Mucosa of gallbladder (tissue), 1 donor: ENCODE measurements at regions not wholly inside any gene's neighbourhood (a gene's known extent, or its start where the extent isn't known, plus 50 kb on each side); places are given as distances from the start of the nearest gene placed in this dataset.

ENCODE experiments used
- DNase-seq: peaks from one replicate; pipeline ENCODE4 v3.0.0-alpha.2; 2020; ENCODE audit warnings: low spot score
- donor health status: DM: no; HTN: no; CAD: no.

- DNase-seq = no peak
Measured at GRCh38 chr10:62709200-62709599, 95.3 kb upstream of the ADO start.

DNA sequence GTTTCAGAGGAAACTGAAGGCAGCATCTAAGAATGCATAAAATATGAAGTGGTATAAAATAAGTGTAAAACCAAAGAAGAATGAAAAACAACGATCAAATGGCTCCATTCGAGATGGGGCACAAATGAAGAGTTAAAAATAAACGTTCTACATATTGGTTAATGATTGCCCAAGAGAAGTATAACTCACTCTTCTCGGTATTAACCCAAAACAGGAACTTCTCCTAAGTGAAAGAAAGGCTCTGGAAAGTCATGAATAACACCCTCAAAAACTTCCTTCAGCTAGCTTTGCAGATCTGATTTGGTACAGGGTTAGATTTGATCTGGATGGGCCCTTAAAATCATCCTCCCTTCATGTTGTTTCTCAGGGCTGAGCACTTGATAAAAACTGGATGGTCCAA lies 94.3 kb upstream of the ADO start:
- no peak for DNase-seq

GRCh38 chr10:62715383-62715782 lies 89.1 kb upstream of the ADO start:
- DNase-seq = no peak

- no peak for DNase-seq
Measured at GRCh38 chr10:62718585-62718984, 85.9 kb upstream of the ADO start.

GRCh38 chr10:62719061-62719460 lies 85.5 kb upstream of the ADO start:
- DNase-seq = no peak

- DNase-seq = no peak
Measured at GRCh38 chr10:62721687-62722086, 82.8 kb upstream of the ADO start.

DNA sequence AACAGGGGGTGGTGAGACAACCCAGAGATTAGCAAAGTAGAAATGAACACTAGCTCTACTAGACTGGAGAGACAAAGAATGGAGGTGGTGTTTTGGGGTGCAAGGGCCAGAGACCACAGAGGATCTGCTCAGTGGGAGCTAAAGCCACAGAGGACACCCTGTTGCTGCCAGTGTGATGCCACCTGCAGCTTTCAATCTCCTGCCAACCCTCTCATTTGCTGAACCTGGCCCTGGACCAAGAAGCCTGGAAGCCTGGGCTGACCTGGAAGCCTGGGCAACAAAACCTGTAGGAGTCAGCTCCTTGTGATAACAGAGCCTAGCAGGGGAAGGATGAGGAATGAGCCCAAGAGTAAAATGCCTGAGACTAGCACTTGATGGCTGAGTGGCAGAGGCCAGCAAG lies 81.1 kb upstream of the ADO start:
- DNase-seq = no peak

- DNase-seq = no peak
Measured at GRCh38 chr10:62724465-62724864, 80.1 kb upstream of the ADO start.

DNA sequence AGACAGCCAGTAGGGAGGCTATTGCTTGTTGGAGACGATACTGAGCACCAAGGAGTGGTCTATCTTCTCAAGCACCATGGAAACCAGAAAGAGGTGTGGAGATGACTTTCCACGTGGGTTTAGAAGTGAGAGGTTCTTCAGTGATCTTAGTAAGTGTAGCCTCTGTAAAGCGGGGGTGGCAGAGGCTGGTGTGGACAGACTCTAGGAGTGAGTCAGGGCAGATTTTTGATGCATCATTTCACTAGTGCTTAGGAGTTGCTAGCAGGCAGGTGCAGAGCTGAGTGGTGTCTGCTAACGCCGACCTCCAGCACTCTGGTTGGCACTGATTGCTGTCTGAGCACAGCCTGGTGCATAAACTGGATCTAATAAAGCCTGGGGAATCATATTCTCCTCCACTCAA lies 78.4 kb upstream of the ADO start:
- no peak for DNase-seq

DNA sequence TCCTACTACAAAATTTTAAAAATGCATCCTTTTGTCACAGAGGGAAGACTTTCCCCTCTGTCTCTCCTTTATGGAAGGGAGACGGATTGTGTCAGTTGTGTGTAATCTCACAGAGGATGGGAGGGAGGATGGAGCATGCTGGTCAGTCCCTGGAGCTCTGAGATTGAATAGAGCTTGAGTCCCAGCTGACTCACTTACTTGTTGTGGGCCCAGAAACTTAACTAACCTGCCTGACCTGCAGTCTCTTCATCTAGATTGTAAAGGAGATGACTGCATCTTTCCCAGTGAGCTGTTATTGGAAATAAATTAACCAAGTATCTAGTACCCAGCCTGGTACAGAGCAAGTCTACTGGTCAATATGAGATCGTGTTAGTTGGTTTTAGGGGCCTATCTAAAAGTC lies 77.9 kb upstream of the ADO start:
- DNase-seq = no peak

GRCh38 chr10:62727934-62728333 lies 76.6 kb upstream of the ADO start:
- DNase-seq = no peak

DNA sequence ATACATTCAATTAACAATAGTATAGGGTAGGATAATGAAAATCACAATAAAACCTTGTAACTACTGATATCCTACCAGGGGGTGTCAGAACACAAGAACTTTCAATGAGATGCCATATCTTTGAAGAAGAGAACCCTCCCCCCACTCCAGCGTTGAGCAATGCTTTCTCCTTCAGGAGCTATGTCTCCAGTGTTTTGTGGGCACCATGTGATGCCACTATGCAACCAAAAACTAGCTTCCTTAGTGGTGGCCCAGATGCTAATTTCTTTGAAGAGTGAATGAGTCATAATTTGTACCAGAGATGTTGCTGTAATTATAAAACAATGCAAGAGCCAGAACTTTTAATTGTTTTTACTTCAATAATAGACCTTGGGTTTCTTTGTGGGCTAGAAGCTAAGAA lies 76.0 kb upstream of the ADO start:
- DNase-seq = no peak

DNA sequence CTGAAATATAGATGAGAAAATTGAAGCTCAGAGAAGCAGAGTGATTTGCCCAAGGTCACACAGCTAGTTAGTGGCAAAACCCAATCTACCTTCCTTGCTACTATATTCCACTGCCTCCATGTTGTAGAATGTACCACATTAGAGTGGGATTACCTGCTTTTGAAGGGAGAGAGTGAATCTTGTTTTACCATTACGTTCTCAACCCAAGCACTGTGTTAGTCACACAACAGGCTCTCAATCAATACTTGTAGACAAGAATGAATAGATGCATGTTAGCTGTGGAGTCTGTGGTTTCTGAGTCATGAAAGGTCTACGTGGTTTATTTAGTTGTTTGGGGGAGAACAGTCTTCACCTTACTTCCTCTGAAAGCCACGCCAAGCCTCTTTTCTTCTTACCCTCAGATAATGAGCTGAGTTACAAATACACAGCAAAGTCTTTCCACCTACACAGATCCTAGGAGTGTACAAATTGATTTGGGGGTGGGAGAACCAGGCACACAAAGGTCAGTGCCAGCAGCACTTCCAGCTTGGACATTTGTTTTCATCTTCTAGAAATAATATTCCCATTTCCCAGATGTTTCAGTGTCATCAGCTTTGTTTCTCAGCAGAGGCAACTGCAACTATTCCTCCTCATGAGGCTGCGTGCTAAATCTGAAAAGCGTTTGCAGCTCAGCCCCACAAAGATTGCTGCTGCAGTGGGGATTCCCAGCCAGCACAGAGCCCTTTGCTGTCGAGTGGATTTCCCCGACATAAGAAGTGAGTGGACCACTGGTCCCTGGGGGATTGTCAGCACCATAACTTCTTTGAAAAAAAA lies 71.5 kb upstream of the ADO start:
- DNase-seq = no peak

GRCh38 chr10:62733654-62734293 lies 70.7 kb upstream of the ADO start:
- DNase-seq = no peak

GRCh38 chr10:62734781-62735463 lies 69.6 kb upstream of the ADO start:
- DNase-seq = no peak

DNA sequence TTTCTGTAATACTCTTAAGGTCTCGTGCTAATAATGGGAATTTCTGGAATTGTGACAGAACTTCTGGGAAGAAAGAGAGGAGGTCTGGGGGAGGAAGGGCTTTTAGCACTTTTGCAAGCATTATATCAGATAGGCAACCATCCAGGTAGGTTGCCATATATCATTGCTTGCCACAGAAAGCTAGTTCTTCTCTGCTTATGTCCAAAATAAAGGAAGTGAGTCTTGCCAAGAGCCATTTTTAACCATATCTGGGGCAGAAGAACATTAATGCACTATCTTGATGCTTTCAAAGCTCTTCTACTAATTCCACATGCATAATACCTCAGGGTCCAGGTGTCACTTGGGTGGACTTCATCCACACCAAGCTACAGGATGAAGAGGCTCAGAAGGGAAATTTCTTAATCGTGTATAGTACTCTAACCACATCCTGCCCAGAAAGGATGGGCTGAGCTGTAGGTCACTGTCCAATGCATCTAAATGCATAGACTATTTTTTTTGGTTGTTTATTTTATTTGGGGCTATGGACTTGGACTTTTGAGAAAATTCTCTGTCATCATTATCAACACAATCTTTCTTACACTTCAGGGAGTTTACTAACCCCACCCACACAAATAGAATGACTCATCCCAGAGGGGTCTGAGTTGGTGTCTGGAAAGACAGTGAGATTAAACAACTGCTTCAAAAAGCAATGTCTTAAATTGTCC lies 68.9 kb upstream of the ADO start:
- DNase-seq = no peak

DNA sequence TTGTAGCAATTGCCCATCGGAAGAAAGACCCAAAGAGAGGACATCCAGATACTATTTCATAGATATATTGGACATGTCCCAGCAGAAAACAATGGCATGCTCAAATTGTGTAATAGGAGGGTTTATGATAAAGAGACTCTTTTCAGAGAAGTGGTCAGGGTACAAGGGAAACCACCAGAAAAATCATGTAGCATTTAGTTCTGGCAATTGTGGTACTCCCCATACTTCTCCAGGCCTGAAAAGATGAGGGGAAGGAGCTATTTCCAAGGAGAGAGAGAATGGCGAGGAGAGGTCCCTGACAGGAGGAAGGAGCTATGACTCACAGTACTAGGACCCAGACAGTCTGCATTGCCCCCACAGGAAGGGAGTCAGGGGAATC lies 68.4 kb upstream of the ADO start:
- no peak for DNase-seq

- no peak for DNase-seq
Measured at GRCh38 chr10:62738916-62739315, 65.6 kb upstream of the ADO start.

- DNase-seq = no peak
Measured at GRCh38 chr10:62740885-62741745, 63.4 kb upstream of the ADO start.

DNA sequence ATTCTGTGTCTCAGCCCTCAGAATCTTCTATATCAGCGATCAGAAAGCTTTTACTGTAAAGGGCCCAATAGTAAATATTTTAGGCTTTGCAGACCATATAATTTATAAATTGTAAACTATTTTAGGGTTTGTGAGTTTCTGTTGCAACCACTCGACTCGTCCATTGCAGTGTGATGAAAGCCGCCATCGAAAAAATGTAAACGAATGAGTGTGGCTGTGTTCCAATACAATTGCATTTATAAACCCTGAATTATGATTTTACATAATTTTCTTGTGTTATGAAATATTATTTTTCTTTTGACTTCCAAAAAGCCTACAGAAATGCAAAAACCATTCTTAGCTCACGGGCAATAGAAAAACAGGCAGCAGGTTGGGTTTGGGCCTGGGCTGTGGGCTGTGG lies 62.5 kb upstream of the ADO start:
- no peak for DNase-seq

DNA sequence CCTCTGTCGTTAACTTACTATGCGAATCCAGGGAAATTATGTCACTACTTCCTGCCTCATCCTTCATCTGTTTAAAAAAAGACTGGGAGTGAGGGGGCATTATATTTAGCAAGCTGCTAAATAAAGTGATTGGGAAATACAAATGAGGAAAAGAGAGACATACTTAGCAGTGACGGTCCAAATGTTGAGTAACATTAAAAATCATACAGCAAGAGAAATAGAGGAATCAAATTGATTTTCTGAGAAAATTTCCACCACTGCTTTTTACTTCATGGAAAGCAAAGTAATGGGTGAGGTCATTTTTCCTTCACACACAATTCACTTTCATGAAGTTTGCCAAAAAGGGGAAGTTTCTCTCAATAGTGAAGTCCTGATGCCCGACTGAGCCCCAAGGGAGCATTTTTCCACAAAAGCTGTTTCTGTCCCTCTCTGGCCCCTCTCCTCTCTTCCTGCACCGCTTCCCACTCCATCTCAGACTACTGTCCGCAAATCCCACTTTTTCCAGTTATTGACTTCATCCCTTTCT lies 61.9 kb upstream of the ADO start:
- no peak for DNase-seq
